ENCODE measurements at regions not wholly inside any gene's neighbourhood (a gene's known extent, or its start where the extent isn't known, plus 50 kb on each side); places are given as distances from the start of the nearest gene placed in this dataset.

GRCh38 chr3:177812492-177812891 is 615.2 kb upstream of the TBL1XR1 start:
- TF ChIP-seq CTCF (IDR thresholded peaks at IDR 0.05; ENCODE audit: poor library complexity, severe bottlenecking) (no peak), MXI1 (conservative IDR thresholded peaks at IDR 0.05; ENCODE audit: poor library complexity, severe bottlenecking) (no peak), POLR2AphosphoS5 (IDR thresholded peaks at IDR 0.05) (no peak), RAD21 (conservative IDR thresholded peaks at IDR 0.05) (no peak)

Measured in neural cell (in vitro differentiated cells).